GM12878 (cell line): ENCODE measurements at regions not wholly inside any gene's neighbourhood (a gene's known extent, or its start where the extent isn't known, plus 50 kb on each side); places are given as distances from the start of the nearest gene placed in this dataset.

ENCODE experiments used
- ATAC-seq: fragments of 200-7000 bp; cut with Tn5 transposase; 3 replicates; pipeline ENCODE4 v1.9.1; 2020; ENCODE audit warnings: mild to moderate bottlenecking, moderate library complexity
- BruUV-seq: library from RNA; stranded (reverse); fragments of 400-500 nt; replicated peaks from 2 replicates; lab custom pipeline; 2021; lab: Mats Ljungman, UMichigan
- CTCF ChIA-PET: fragments of 300-600 bp; sonication (Branson Sonifier 250); formaldehyde crosslinking; extraction: SDS; loops from one replicate; lab custom pipeline; 2021; ENCODE audit warnings: inconsistent platforms; lab: Yijun Ruan, JAX
- POLR2A ChIA-PET: fragments of 350-600 bp; formaldehyde crosslinking; extraction: SDS; loops from one replicate; lab custom pipeline; 2021; ENCODE audit warnings: inconsistent platforms; lab: Charles Lee
- RAD21 ChIA-PET: fragments of 300-600 bp; sonication (Branson Sonifier 250); formaldehyde crosslinking; loops from one replicate; lab custom pipeline; 2023; ENCODE audit warnings: antibody characterized with exemption; ENCODE audit not compliant: unreplicated experiment; lab: Charles Lee
- SMC1A ChIA-PET: fragments of 300-600 bp; sonication (Branson Sonifier 250); formaldehyde crosslinking; loops from one replicate; lab custom pipeline; 2023; ENCODE audit not compliant: unreplicated experiment, uncharacterized antibody; lab: Charles Lee
- DNase-seq: peaks from one replicate; pipeline ENCODE4 v3.0.0-alpha.2; 2011; ENCODE audit warnings: low read depth, low spot score
- FAIRE-seq: peaks from 3 replicates; lab custom pipeline; 2011; peaks lifted over from hg19 to GRCh38; lab: Jason Lieb, UNC
- H2AFZ ChIP-seq: 2 replicates; pipeline ENCODE4 v1.6.0; 2011; ENCODE audit warnings: low read depth, low read length, control low read depth; ENCODE audit not compliant: control insufficient read depth
- H3K27ac ChIP-seq: 2 replicates; pipeline ENCODE4 v1.5.1; 2011; ENCODE audit warnings: control low read depth; ENCODE audit not compliant: control insufficient read depth, insufficient read depth
- H3K27me3 ChIP-seq, 2 experiments: replicated peaks in 1 of 2; 2 replicates each; pipeline versions ENCODE4 v1.6.0 to v1.6.1; 2011; ENCODE audit warnings: low read length in 1 of 2; ENCODE audit not compliant: control insufficient read depth in 2 of 2, insufficient read depth in 2 of 2
- H3K36me3 ChIP-seq, 2 experiments: 2 replicates each; pipeline ENCODE4 v1.5.1; 2011; ENCODE audit warnings: low read length in 1 of 2; ENCODE audit not compliant: control insufficient read depth in 2 of 2, insufficient read depth in 2 of 2
- H3K4me1 ChIP-seq: 2 replicates; pipeline ENCODE4 v1.6.1; 2011; ENCODE audit warnings: mild to moderate bottlenecking, low read length, moderate library complexity, mixed read lengths; ENCODE audit not compliant: control insufficient read depth, insufficient read depth
- H3K4me2 ChIP-seq: 2 replicates; pipeline ENCODE4 v1.6.0; 2011; ENCODE audit warnings: control low read depth; ENCODE audit not compliant: control insufficient read depth, insufficient read depth
- H3K4me3 ChIP-seq: fragments of 200-600 bp; sonication (generic); 2 replicates; pipeline ENCODE4 v1.5.1; 2016
- H3K79me2 ChIP-seq: 2 replicates; pipeline ENCODE4 v1.6.0; 2011; ENCODE audit warnings: low read length; ENCODE audit not compliant: control insufficient read depth, insufficient read depth
- H3K9ac ChIP-seq: 2 replicates; pipeline ENCODE4 v1.8.0; 2011; ENCODE audit warnings: low read length, control low read depth, mixed read lengths; ENCODE audit not compliant: control insufficient read depth, insufficient read depth
- H3K9me3 ChIP-seq: replicated peaks from 3 replicates; pipeline ENCODE4 v1.5.1; 2011; ENCODE audit warnings: mild to moderate bottlenecking, low read length; ENCODE audit not compliant: control insufficient read depth, insufficient read depth
- H4K20me1 ChIP-seq: 2 replicates; pipeline ENCODE4 v1.6.0; 2011; ENCODE audit not compliant: control insufficient read depth, insufficient read depth
- BHLHE40 ChIP-seq, 2 experiments: fragments of 450-650 bp in 1 of 2; IDR thresholded peaks; 2 replicates each; pipeline ENCODE4 v1.6.1; 2011 to 2017; ENCODE audit warnings: low read depth in 2 of 2, borderline replicate concordance in 1 of 2, improper control_type of control experiment in 1 of 2, low read length in 1 of 2, mild to moderate bottlenecking in 1 of 2
- CBX5 ChIP-seq: sonication (generic); IDR thresholded peaks from 2 replicates; pipeline ENCODE4 v1.6.1; 2016; ENCODE audit warnings: low read depth, moderate library complexity, mild to moderate bottlenecking, inconsistent platforms
- CTCF ChIP-seq, 3 experiments: IDR thresholded peaks in 2 of 3; conservative IDR thresholded peaks in 1 of 3; 2 replicates each; pipeline ENCODE4 v1.5.1; 2011; ENCODE audit warnings: low read depth in 3 of 3, low read length in 3 of 3, mild to moderate bottlenecking in 3 of 3, control low read depth in 2 of 3, moderate library complexity in 2 of 3, inconsistent platforms in 1 of 3, mixed read lengths in 1 of 3; ENCODE audit not compliant: control insufficient read depth in 2 of 3, insufficient read depth in 1 of 3; ENCODE audit errors: extremely low read depth in 1 of 3
- ESRRA ChIP-seq: IDR thresholded peaks from 2 replicates; pipeline ENCODE4 v1.6.1; 2012; ENCODE audit warnings: mild to moderate bottlenecking, low read length, improper control_type of control experiment
- HCFC1 ChIP-seq: fragments of 150-350 bp; IDR thresholded peaks from 2 replicates; pipeline ENCODE4 v1.6.1; 2014; ENCODE audit warnings: low read length
- JUND ChIP-seq: IDR thresholded peaks from 2 replicates; pipeline ENCODE4 v1.6.1; 2012; ENCODE audit warnings: low read depth, mild to moderate bottlenecking, low read length, improper control_type of control experiment, moderate library complexity
- MYB ChIP-seq: fragments of 150-350 bp; IDR thresholded peaks from 2 replicates; pipeline ENCODE4 v1.6.1; 2014; ENCODE audit warnings: mild to moderate bottlenecking, low read depth, low read length, borderline replicate concordance
- NFYA ChIP-seq: IDR thresholded peaks from 2 replicates; pipeline ENCODE4 v1.6.1; 2011; ENCODE audit warnings: low read depth, mild to moderate bottlenecking, low read length, improper control_type of control experiment, borderline replicate concordance
- NR2F1 ChIP-seq: fragments of 450-650 bp; conservative IDR thresholded peaks from 2 replicates; pipeline ENCODE4 v1.6.1; 2017; ENCODE audit warnings: mild to moderate bottlenecking
- POLR2A ChIP-seq: IDR thresholded peaks from 2 replicates; pipeline ENCODE4 v1.6.1; 2011; ENCODE audit warnings: low read depth, mild to moderate bottlenecking, low read length
- SKIL ChIP-seq: fragments of 450-650 bp; IDR thresholded peaks from 2 replicates; pipeline ENCODE4 v1.6.1; 2017; ENCODE audit warnings: mild to moderate bottlenecking, low read depth, inconsistent platforms; ENCODE audit not compliant: poor library complexity, severe bottlenecking
- YBX1 ChIP-seq: fragments of 450-650 bp; IDR thresholded peaks from 2 replicates; pipeline ENCODE4 v1.6.1; 2016; ENCODE audit warnings: antibody characterized with exemption
- ZSCAN29 ChIP-seq: fragments of 450-650 bp; IDR thresholded peaks from 2 replicates; pipeline ENCODE4 v1.6.1; 2017; ENCODE audit warnings: mild to moderate bottlenecking, moderate library complexity
- ZZZ3 ChIP-seq: IDR thresholded peaks from 2 replicates; pipeline ENCODE4 v1.6.1; 2011; ENCODE audit warnings: low read depth; ENCODE audit not compliant: control insufficient read depth, insufficient read length
- WGBS: methylation state at CpG from one replicate; pipeline ENCODE4 v1.1.6; 2016; ENCODE audit warnings: low lambda C conversion rate; ENCODE audit not compliant: insufficient replicate concordance, insufficient coverage; ENCODE audit errors: missing lambda C conversion rate; 5-methylcytosine and 5-hydroxymethylcytosine counted together
- in situ Hi-C: fragments of 300-500 bp; cut with MboI; formaldehyde crosslinking; loops from 9 replicates; pipeline ENCODE4 v1.14.3; 2018; ENCODE audit warnings: mixed read lengths
- intact Hi-C: fragments of 100-400 bp; cut with micrococcal nuclease; formaldehyde crosslinking; loops from one replicate; pipeline ENCODE4 v1.14.2; 2022; ENCODE audit not compliant: unreplicated experiment
- TF ChIP-seq, protein P1 (sequence below): fragments of 450-650 bp; IDR thresholded peaks from 2 replicates; pipeline ENCODE4 v1.6.1; 2017; ENCODE audit warnings: low read depth, mild to moderate bottlenecking, moderate library complexity
- TF ChIP-seq, protein P2 (sequence below): IDR thresholded peaks from 2 replicates; pipeline ENCODE4 v1.6.1; 2012; ENCODE audit warnings: low read length, inconsistent platforms

- no peak for TF ChIP-seq SKIL
- no peak for TF ChIP-seq MYB
- TF ChIP-seq YBX1 = no peak
- no peak for TF ChIP-seq NFYA
- TF ChIP-seq ESRRA = no peak
- TF ChIP-seq NR2F1 = no peak
- no peak for TF ChIP-seq ZSCAN29
- TF ChIP-seq BHLHE40 (IDR thresholded peaks at IDR 0.05; ENCODE audit: borderline replicate concordance in 1 of 2, low read depth in 2 of 2, low read length in 1 of 2) = no peak
- TF ChIP-seq CBX5 = no peak
- TF ChIP-seq, protein P1, sequence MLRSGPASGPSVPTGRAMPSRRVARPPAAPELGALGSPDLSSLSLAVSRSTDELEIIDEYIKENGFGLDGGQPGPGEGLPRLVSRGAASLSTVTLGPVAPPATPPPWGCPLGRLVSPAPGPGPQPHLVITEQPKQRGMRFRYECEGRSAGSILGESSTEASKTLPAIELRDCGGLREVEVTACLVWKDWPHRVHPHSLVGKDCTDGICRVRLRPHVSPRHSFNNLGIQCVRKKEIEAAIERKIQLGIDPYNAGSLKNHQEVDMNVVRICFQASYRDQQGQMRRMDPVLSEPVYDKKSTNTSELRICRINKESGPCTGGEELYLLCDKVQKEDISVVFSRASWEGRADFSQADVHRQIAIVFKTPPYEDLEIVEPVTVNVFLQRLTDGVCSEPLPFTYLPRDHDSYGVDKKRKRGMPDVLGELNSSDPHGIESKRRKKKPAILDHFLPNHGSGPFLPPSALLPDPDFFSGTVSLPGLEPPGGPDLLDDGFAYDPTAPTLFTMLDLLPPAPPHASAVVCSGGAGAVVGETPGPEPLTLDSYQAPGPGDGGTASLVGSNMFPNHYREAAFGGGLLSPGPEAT = no peak
- no peak for TF ChIP-seq JUND
- no peak for TF ChIP-seq POLR2A
- TF ChIP-seq HCFC1 = no peak
- TF ChIP-seq, protein P2, sequence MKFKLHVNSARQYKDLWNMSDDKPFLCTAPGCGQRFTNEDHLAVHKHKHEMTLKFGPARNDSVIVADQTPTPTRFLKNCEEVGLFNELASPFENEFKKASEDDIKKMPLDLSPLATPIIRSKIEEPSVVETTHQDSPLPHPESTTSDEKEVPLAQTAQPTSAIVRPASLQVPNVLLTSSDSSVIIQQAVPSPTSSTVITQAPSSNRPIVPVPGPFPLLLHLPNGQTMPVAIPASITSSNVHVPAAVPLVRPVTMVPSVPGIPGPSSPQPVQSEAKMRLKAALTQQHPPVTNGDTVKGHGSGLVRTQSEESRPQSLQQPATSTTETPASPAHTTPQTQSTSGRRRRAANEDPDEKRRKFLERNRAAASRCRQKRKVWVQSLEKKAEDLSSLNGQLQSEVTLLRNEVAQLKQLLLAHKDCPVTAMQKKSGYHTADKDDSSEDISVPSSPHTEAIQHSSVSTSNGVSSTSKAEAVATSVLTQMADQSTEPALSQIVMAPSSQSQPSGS = no peak
- no peak for TF ChIP-seq CTCF (IDR thresholded peaks at IDR 0.05 in 2 of 3, conservative IDR thresholded peaks at IDR 0.05 in 1 of 3; ENCODE audit: control insufficient read depth in 2 of 3, extremely low read depth in 1 of 3, insufficient read depth in 1 of 3, low read depth in 3 of 3, low read length in 3 of 3)
- no peak for TF ChIP-seq ZZZ3
- TF ChIP-seq, all 136 proteins: peak for 0
- ChIA-PET POLR2A (no interaction called here), RAD21 (no interaction called here), SMC1A (no interaction called here), CTCF (interaction anchor here (0.6 kb wide), 1 partner anchor 1310 kb away, joined by 3 read pairs; no protein-coding TSS in a partner anchor)
- Histone ChIP-seq H3K79me2 (no peaks in the 10 kb centered on the region), H3K4me2 (no peak overlapping the region), H3K27ac (no peak overlapping the region), H3K9ac (no peak overlapping the region), H4K20me1 (no peaks in the 10 kb centered on the region), H2AFZ (no peak overlapping the region), H3K36me3 (no peaks in the 10 kb centered on the region), H3K9me3 (no peaks in the 10 kb centered on the region), H3K27me3 (no peaks in the 10 kb centered on the region), H3K4me3 (no peak overlapping the region), H3K4me1 (no peaks in the 10 kb centered on the region)
- intact Hi-C loops (no loop called here), in situ Hi-C loops (no loop called here)
- FAIRE-seq (no peak), ATAC-seq (no peak), DNase-seq (no peak)
- WGBS = 33% methylated on average over 1 of the region's 1 CpG
- BruUV-seq = no TSS peak
Measured at GRCh38 chr5:98483301-98483685, 290.2 kb upstream of the RGMB start.
